IMR-90 (cell line): ENCODE measurements at regions not wholly inside any gene's neighbourhood (a gene's known extent, or its start where the extent isn't known, plus 50 kb on each side); places are given as distances from the start of the nearest gene placed in this dataset.

Source experiments
- BHLHE40 ChIP-seq: fragments of 150-350 bp; IDR thresholded peaks from 2 replicates; pipeline ENCODE4 v1.6.1; 2016; ENCODE audit warnings: mild to moderate bottlenecking, low read depth, low read length
- CEBPB ChIP-seq: IDR thresholded peaks from 2 replicates; pipeline ENCODE4 v1.6.1; 2012; ENCODE audit warnings: low read depth, low read length, improper control_type of control experiment
- ELK1 ChIP-seq: fragments of 150-350 bp; IDR thresholded peaks from 2 replicates; pipeline ENCODE4 v1.6.1; 2016; ENCODE audit warnings: low read depth, mild to moderate bottlenecking, low read length, moderate library complexity, borderline replicate concordance
- MAFK ChIP-seq: IDR thresholded peaks from 2 replicates; pipeline ENCODE4 v1.6.1; 2012; ENCODE audit warnings: low read depth, low read length, improper control_type of control experiment
- MXI1 ChIP-seq: IDR thresholded peaks from 2 replicates; pipeline ENCODE4 v1.6.1; 2012; ENCODE audit warnings: low read depth, mild to moderate bottlenecking, low read length, moderate library complexity, borderline replicate concordance
- POLR2A ChIP-seq: IDR thresholded peaks from 2 replicates; pipeline ENCODE4 v1.6.1; 2012; ENCODE audit warnings: mild to moderate bottlenecking, low read depth, low read length
- RCOR1 ChIP-seq: IDR thresholded peaks from 2 replicates; pipeline ENCODE4 v1.6.1; 2012; ENCODE audit warnings: mild to moderate bottlenecking, low read length, improper control_type of control experiment; ENCODE audit not compliant: insufficient replicate concordance
- RFX5 ChIP-seq: IDR thresholded peaks from 2 replicates; pipeline ENCODE4 v1.8.0; 2012; ENCODE audit warnings: low read depth, mild to moderate bottlenecking, low read length, moderate library complexity
- SMC3 ChIP-seq: fragments of 150-350 bp; IDR thresholded peaks from 2 replicates; pipeline ENCODE4 v1.6.1; 2016; ENCODE audit warnings: low read depth, mild to moderate bottlenecking, antibody characterized with exemption, low read length, moderate library complexity
- USF2 ChIP-seq: fragments of 150-350 bp; IDR thresholded peaks from 2 replicates; pipeline ENCODE4 v1.6.1; 2017; ENCODE audit warnings: mild to moderate bottlenecking, antibody characterized with exemption, low read length, low read depth
- TF ChIP-seq, protein P1 (sequence below): conservative IDR thresholded peaks from 2 replicates; pipeline ENCODE4 v1.5.1; 2012; ENCODE audit warnings: mild to moderate bottlenecking, low read depth, low read length, improper control_type of control experiment

- TF ChIP-seq RFX5 (no peak), SMC3 (no peak), POLR2A (no peak), RCOR1 (no peak), USF2 (no peak), ELK1 (no peak), BHLHE40 (no peak), MAFK (no peak), MXI1 (no peak), CEBPB (no peak)
- TF ChIP-seq, protein P1, sequence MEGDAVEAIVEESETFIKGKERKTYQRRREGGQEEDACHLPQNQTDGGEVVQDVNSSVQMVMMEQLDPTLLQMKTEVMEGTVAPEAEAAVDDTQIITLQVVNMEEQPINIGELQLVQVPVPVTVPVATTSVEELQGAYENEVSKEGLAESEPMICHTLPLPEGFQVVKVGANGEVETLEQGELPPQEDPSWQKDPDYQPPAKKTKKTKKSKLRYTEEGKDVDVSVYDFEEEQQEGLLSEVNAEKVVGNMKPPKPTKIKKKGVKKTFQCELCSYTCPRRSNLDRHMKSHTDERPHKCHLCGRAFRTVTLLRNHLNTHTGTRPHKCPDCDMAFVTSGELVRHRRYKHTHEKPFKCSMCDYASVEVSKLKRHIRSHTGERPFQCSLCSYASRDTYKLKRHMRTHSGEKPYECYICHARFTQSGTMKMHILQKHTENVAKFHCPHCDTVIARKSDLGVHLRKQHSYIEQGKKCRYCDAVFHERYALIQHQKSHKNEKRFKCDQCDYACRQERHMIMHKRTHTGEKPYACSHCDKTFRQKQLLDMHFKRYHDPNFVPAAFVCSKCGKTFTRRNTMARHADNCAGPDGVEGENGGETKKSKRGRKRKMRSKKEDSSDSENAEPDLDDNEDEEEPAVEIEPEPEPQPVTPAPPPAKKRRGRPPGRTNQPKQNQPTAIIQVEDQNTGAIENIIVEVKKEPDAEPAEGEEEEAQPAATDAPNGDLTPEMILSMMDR, result no peak
Measured at GRCh38 chr18:75863696-75864095, 436.2 kb upstream of the SMIM21 start.
